ENCODE measurements at regions not wholly inside any gene's neighbourhood (a gene's known extent, or its start where the extent isn't known, plus 50 kb on each side); places are given as distances from the start of the nearest gene placed in this dataset.

- TF ChIP-seq EZH2 (IDR thresholded peaks at IDR 0.05) (no peak), EZH2phosphoT487 (IDR thresholded peaks at IDR 0.05) (no peak)
- TF ChIP-seq, protein P1, sequence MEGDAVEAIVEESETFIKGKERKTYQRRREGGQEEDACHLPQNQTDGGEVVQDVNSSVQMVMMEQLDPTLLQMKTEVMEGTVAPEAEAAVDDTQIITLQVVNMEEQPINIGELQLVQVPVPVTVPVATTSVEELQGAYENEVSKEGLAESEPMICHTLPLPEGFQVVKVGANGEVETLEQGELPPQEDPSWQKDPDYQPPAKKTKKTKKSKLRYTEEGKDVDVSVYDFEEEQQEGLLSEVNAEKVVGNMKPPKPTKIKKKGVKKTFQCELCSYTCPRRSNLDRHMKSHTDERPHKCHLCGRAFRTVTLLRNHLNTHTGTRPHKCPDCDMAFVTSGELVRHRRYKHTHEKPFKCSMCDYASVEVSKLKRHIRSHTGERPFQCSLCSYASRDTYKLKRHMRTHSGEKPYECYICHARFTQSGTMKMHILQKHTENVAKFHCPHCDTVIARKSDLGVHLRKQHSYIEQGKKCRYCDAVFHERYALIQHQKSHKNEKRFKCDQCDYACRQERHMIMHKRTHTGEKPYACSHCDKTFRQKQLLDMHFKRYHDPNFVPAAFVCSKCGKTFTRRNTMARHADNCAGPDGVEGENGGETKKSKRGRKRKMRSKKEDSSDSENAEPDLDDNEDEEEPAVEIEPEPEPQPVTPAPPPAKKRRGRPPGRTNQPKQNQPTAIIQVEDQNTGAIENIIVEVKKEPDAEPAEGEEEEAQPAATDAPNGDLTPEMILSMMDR (IDR thresholded peaks at IDR 0.05), result no peak
- Mint-ChIP-seq H3K27ac (no peak overlapping the region), H3K4me3 (peak overlapping the region; percentile 77), H3K4me1 (peaks cover 4% of the 10 kb centered on the region), H3K9me3 (no peaks in the 10 kb centered on the region), H3K27me3 (ENCODE audit: insufficient read depth, low read depth) (peaks cover 44% of the 10 kb centered on the region), H3K36me3 (no peaks in the 10 kb centered on the region)
- Histone ChIP-seq H3K79me2 (ENCODE audit: low read depth) (no peaks in the 10 kb centered on the region), H3K4me1 (peaks cover 4% of the 10 kb centered on the region), H3K9ac (no peak overlapping the region), H3F3A (ENCODE audit: low read depth) (no peaks in the 10 kb centered on the region), H4K20me1 (ENCODE audit: low read depth) (peaks cover 10% of the 10 kb centered on the region), H3K4me3 (peak overlapping the region; percentile 44), H3K4me2 (peak overlapping the region; percentile 76), H3K9me3 (ENCODE audit: low read depth) (no peaks in the 10 kb centered on the region), H3K27ac (no peak overlapping the region), H3K27me3 (peaks cover 74% of the 10 kb centered on the region), H3K36me3 (no peaks in the 10 kb centered on the region), H2AFZ (replicated peaks) (no peak overlapping the region)
- DNase-seq (ENCODE audit: low spot score), result no peak
Measured at GRCh38 chr22:46043816-46044620, 67.1 kb upstream of the WNT7B start.

- no peaks in the 10 kb centered on the region for H3K36me3 Mint-ChIP-seq
- no peak overlapping the region for H3K9ac ChIP-seq
- peaks cover 10% of the 10 kb centered on the region for H4K20me1 ChIP-seq (ENCODE audit: low read depth)
- peak overlapping the region; percentile 77 for H3K4me3 Mint-ChIP-seq
- no peaks in the 10 kb centered on the region for H3K9me3 ChIP-seq (ENCODE audit: low read depth)
- DNase-seq (ENCODE audit: low spot score), result peak; percentile 41
- no peaks in the 10 kb centered on the region for H3F3A ChIP-seq (ENCODE audit: low read depth)
- no peaks in the 10 kb centered on the region for H3K9me3 Mint-ChIP-seq
- peaks cover 43% of the 10 kb centered on the region for H3K27me3 Mint-ChIP-seq (ENCODE audit: insufficient read depth, low read depth)
- no peak overlapping the region for H2AFZ ChIP-seq (replicated peaks)
- H3K4me2 ChIP-seq, result peak overlapping the region; percentile 76
- no peak overlapping the region for H3K27ac Mint-ChIP-seq
- TF ChIP-seq EZH2 (IDR thresholded peaks at IDR 0.05), result peak; percentile 85
- TF ChIP-seq, protein P1 (IDR thresholded peaks at IDR 0.05), result no peak
- peak; percentile 75 for TF ChIP-seq EZH2phosphoT487 (IDR thresholded peaks at IDR 0.05)
- H3K4me1 Mint-ChIP-seq, result peaks cover 4% of the 10 kb centered on the region
- H3K27me3 ChIP-seq, result peaks cover 79% of the 10 kb centered on the region
- no peaks in the 10 kb centered on the region for H3K36me3 ChIP-seq
- H3K4me1 ChIP-seq, result peaks cover 4% of the 10 kb centered on the region
- H3K4me3 ChIP-seq, result peak overlapping the region; percentile 44
- H3K79me2 ChIP-seq (ENCODE audit: low read depth), result no peaks in the 10 kb centered on the region
- H3K27ac ChIP-seq, result no peak overlapping the region
Measured at GRCh38 chr22:46044621-46045458, 67.9 kb upstream of the WNT7B start.

DNA sequence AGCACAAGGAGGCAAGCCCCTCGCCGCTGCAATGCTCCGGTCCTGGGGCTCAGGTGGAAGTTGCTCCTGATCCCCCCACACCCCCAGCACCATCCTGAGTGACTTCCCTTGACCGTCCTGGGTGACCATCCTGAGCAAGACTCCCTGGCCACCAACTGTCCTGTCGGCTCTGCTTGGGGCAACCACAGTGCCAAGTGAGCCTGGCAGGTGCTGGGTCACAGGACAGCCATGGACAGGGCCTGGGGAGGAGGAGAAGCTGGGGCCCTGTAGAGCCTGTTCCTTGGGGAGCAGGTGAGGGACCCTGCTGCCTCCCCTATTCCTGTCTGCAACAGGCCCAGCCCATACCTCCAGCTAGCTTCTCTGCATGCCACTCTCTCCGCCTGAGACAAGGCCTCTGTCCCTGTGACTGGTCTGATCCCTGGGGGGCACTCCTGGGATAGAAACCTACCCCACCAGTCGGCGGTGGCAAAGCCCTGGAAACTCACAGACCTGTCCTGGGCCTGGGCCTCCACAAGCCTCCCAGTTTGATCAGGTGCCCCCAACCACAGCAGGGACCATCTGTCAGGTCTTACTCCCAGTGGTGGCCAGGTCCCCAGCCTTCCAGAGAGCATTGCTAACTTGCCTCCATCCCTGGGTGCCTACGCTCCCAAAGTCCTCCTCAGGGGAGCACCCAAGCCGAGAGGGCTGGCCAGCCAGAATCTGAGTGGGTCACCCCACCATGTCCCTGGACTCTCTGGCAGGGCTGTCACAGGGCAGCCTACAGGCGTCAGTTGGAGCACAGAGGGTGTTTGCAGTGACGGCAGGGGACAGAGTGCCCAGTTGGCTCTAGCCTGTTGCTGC, 68.7 kb upstream of the WNT7B start:
- H3K36me3 Mint-ChIP-seq, result no peaks in the 10 kb centered on the region
- Histone ChIP-seq H2AFZ (replicated peaks) (no peak overlapping the region), H3K36me3 (no peaks in the 10 kb centered on the region), H4K20me1 (ENCODE audit: low read depth) (peaks cover 10% of the 10 kb centered on the region), H3K27me3 (peaks cover 87% of the 10 kb centered on the region), H3K4me1 (peaks cover 4% of the 10 kb centered on the region), H3K9ac (no peak overlapping the region), H3K27ac (no peak overlapping the region), H3K9me3 (ENCODE audit: low read depth) (no peaks in the 10 kb centered on the region), H3K4me3 (no peak overlapping the region), H3F3A (ENCODE audit: low read depth) (no peaks in the 10 kb centered on the region), H3K4me2 (peak overlapping the region; percentile 76), H3K79me2 (ENCODE audit: low read depth) (no peaks in the 10 kb centered on the region)
- DNase-seq (ENCODE audit: low spot score), result no peak
- peak overlapping the region; percentile 35 for H3K4me3 Mint-ChIP-seq
- H3K9me3 Mint-ChIP-seq, result no peaks in the 10 kb centered on the region
- TF ChIP-seq EZH2phosphoT487 (IDR thresholded peaks at IDR 0.05) (no peak), EZH2 (IDR thresholded peaks at IDR 0.05) (no peak)
- TF ChIP-seq, protein P1 (IDR thresholded peaks at IDR 0.05), result no peak
- H3K27ac Mint-ChIP-seq, result no peak overlapping the region
- peaks cover 4% of the 10 kb centered on the region for H3K4me1 Mint-ChIP-seq
- peaks cover 43% of the 10 kb centered on the region for H3K27me3 Mint-ChIP-seq (ENCODE audit: insufficient read depth, low read depth)
